Thyroid gland (tissue), 4 donors: ENCODE measurements at regions not wholly inside any gene's neighbourhood (a gene's known extent, or its start where the extent isn't known, plus 50 kb on each side); places are given as distances from the start of the nearest gene placed in this dataset.

Source experiments
- DNase-seq, 2 donors: peaks; one replicate each; pipeline ENCODE4 v3.0.0-alpha.2; 2019
- H3K27ac ChIP-seq, 3 donors: fragments of 200-600 bp; sonication (generic); 1 replicate in 2 of 3; 2 replicates in 1 of 3; pipeline ENCODE4 v1.5.1; 2016 to 2019; ENCODE audit warnings: mild to moderate bottlenecking in 1 of 3, moderate library complexity in 1 of 3
- H3K27me3 ChIP-seq: fragments of 200-600 bp; sonication (generic); one replicate; pipeline ENCODE4 v1.5.1; 2019
- H3K36me3 ChIP-seq, 2 donors: fragments of 200-600 bp; sonication (generic); one replicate each; pipeline ENCODE4 v1.5.1; 2016 to 2019
- H3K4me1 ChIP-seq, 2 donors: fragments of 200-600 bp; sonication (generic); one replicate each; pipeline ENCODE4 v1.5.1; 2017 to 2019
- H3K4me3 ChIP-seq, 3 donors: fragments of 200-600 bp; sonication (generic); replicated peaks in 1 of 3; 1 replicate in 2 of 3; 2 replicates in 1 of 3; pipeline ENCODE4 v1.5.1; 2016; ENCODE audit warnings: mild to moderate bottlenecking in 1 of 3
- H3K9me3 ChIP-seq: fragments of 200-600 bp; sonication (generic); one replicate; pipeline ENCODE4 v1.5.1; 2017
- CTCF ChIP-seq, 6 experiments: fragments of 200-600 bp in 3 of 6; fragments of 450-650 bp in 3 of 6; sonication (generic) in 3 of 6; IDR thresholded peaks; one replicate each; pipeline ENCODE4 v1.5.1; 2016 to 2019; ENCODE audit warnings: antibody characterized with exemption in 6 of 6, mild to moderate bottlenecking in 2 of 6, inconsistent platforms in 1 of 6, moderate library complexity in 1 of 6
- POLR2A ChIP-seq, 2 donors: fragments of 450-650 bp; IDR thresholded peaks; one replicate each; pipeline ENCODE4 v1.6.1; 2017; ENCODE audit warnings: antibody characterized with exemption in 2 of 2, mild to moderate bottlenecking in 2 of 2, moderate library complexity in 1 of 2
- WGBS, 2 donors: methylation state at CpG; one replicate each; pipeline ENCODE4 v1.1.5; 2017; 5-methylcytosine and 5-hydroxymethylcytosine counted together
- intact Hi-C: fragments of 100-400 bp; cut with DNase I; formaldehyde crosslinking; loops from one replicate; pipeline ENCODE4 v1.15.1; 2023

- 87 to 91% methylated on average over 9 of the region's 9 CpGs for WGBS, 2 donors
- H3K9me3 ChIP-seq, result no peaks in the 10 kb centered on the region
- H3K4me1 ChIP-seq, result no peaks in the 10 kb centered on the region
- no peak for DNase-seq
- no peaks in the 10 kb centered on the region for H3K27me3 ChIP-seq
- no peak overlapping the region for H3K27ac ChIP-seq
- H3K4me3 ChIP-seq, result no peak overlapping the region
- no peaks in the 10 kb centered on the region for H3K36me3 ChIP-seq
- TF ChIP-seq POLR2A (IDR thresholded peaks at IDR 0.05), result no peak
- no peak for TF ChIP-seq CTCF (IDR thresholded peaks at IDR 0.05)
- intact Hi-C loops, result no loop called here
Measured at GRCh38 chr2:217017456-217018252, 157.8 kb upstream of the TNP1 start.

- Histone ChIP-seq H3K4me1 (no peaks in the 10 kb centered on the region), H3K36me3 (no peaks in the 10 kb centered on the region), H3K9me3 (no peaks in the 10 kb centered on the region), H3K27me3 (no peaks in the 10 kb centered on the region), H3K27ac (no peak overlapping the region), H3K4me3 (no peak overlapping the region)
- no peak for DNase-seq
- intact Hi-C loops, result no loop called here
- TF ChIP-seq CTCF (IDR thresholded peaks at IDR 0.05) (no peak), POLR2A (IDR thresholded peaks at IDR 0.05) (no peak)
- WGBS, 2 donors, result 90 to 93% methylated on average over 7 of the region's 7 CpGs
Measured at GRCh38 chr2:217016796-217017419, 157.0 kb upstream of the TNP1 start.

- TF ChIP-seq CTCF (IDR thresholded peaks at IDR 0.05) (no peak), POLR2A (IDR thresholded peaks at IDR 0.05) (no peak)
- H3K4me3 ChIP-seq, result no peak overlapping the region
- no peak overlapping the region for H3K27ac ChIP-seq
- WGBS, 2 donors, result 89 to 91% methylated on average over 6 of the region's 6 CpGs
- no peak for DNase-seq
- intact Hi-C loops, result no loop called here
- no peaks in the 10 kb centered on the region for H3K9me3 ChIP-seq
- H3K36me3 ChIP-seq, result no peaks in the 10 kb centered on the region
- H3K4me1 ChIP-seq, result no peaks in the 10 kb centered on the region
- no peaks in the 10 kb centered on the region for H3K27me3 ChIP-seq
Measured at GRCh38 chr2:217014328-217015105, 154.7 kb upstream of the TNP1 start.

- no peaks in the 10 kb centered on the region for H3K9me3 ChIP-seq
- no peaks in the 10 kb centered on the region for H3K27me3 ChIP-seq
- H3K27ac ChIP-seq, result no peak overlapping the region
- WGBS, 2 donors, result 75 to 85% methylated on average over 3 of the region's 3 CpGs
- no peaks in the 10 kb centered on the region for H3K4me1 ChIP-seq
- H3K36me3 ChIP-seq, result no peaks in the 10 kb centered on the region
- no peak for DNase-seq
- H3K4me3 ChIP-seq, result no peak overlapping the region
- intact Hi-C loops, result no loop called here
- TF ChIP-seq CTCF (IDR thresholded peaks at IDR 0.05) (no peak), POLR2A (IDR thresholded peaks at IDR 0.05) (no peak)
Measured at GRCh38 chr2:217013926-217014325, 154.1 kb upstream of the TNP1 start.
